ENCODE measurements at regions not wholly inside any gene's neighbourhood (a gene's known extent, or its start where the extent isn't known, plus 50 kb on each side); places are given as distances from the start of the nearest gene placed in this dataset.
A peak's percentile ranks its signal among the peaks of the same experiment; 100 is the strongest.

DNA sequence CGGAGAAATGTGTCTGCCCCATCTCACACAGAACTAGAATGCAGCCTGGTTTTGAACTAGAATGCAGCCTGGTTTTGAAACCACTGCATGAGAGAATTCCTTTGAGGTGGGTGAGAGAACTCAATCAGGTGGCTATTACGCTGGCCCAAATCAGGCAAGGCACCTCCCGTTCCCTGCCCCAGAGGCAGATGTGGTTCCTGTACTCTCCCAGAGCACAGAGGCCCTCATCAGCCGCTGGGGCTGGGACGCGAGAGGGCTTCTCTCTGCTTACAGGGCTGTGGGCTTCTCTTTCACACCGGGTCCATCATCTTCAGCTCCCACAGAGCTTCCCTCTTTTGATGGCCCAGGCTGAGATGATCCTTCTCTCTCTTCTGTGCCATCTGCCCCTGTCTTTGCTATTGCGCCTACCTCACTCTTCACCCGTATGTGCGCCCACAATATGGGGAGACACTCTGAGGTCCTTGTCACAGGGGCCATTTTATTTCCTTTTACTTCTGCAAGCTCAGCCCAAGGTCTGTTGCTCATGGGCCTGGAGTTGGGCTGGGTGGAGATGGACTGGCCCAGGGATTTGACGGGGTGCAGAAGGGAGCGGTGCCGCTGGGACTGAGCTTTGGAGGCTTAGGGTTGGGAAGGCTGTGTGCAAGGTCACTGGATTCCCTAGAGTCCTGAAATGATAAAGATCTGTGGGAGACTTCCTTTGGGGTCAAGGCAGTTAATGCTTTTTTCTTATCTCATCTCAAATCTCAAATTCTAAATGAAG, 84.4 kb upstream of the HS6ST1 start:
- DNase-seq = no peak

- no peak for DNase-seq
Observed at GRCh38 chr2:128403814-128404708, 85.4 kb upstream of the HS6ST1 start.

- no peak for DNase-seq
Observed at GRCh38 chr2:128404709-128405466, 86.2 kb upstream of the HS6ST1 start.

DNA sequence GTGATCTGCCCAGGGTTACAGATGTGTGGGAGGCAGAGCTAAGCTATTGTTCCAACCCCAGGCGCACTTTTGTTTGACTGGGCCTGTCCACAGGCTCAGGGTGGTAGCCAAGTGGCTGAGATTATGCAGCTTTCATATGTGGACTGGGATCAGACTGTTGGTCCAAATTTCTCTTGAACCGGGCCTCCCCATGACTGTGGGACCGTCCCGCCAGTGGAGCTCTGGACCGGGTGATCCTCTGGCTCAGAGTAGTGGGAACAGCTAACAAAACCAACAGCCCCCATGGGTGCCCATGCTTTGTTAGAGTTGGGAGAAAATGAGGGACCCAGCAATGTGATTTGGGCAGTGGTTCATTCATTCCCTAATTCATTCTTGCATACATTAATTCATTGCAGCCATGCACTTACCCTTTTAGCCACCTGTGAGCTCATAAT, 86.8 kb upstream of the HS6ST1 start:
- no peak for DNase-seq

- no peak for DNase-seq
Observed at GRCh38 chr2:128405981-128406613, 87.4 kb upstream of the HS6ST1 start.

- no peak for DNase-seq
Observed at GRCh38 chr2:128406736-128407554, 88.3 kb upstream of the HS6ST1 start.

- peak; percentile 55 for DNase-seq
Observed at GRCh38 chr2:128408349-128409305, 90.0 kb upstream of the HS6ST1 start.

GRCh38 chr2:128409326-128410034, 90.8 kb upstream of the HS6ST1 start:
- DNase-seq = no peak

DNA sequence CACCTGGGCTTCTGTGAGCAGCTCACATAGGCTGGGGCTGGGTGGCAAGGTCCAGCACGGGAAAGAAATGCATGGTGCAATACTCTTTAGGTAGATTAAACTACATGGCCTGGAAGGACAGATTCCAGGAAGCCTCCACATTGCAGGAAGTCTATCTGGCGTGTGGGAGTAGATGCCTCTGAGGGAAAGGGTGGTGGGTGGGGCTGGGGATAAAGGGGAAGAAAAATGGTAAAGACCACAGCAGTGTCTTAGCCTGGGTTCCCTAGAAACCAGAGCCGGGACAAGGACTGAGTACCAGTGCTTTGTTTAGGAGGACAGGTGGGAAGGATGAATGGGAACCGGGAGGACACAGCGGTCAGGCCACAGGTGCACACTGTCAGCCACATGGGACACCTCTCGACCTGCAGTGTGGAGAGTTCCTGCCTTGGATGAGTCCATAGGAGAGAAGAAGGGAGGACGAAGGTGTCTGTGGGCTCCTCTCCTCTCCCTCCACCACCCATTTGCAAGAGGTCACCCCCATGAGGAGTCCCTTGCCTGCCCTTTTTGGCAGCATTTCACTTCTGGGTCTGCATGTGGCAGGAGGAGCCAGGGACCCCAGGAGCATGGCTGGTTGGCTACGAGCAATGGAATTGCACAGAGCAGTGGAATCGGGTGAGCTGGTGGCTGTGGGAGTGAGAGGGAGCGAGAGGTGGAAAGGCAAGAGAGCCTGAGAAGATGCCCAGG, 91.5 kb upstream of the HS6ST1 start:
- DNase-seq = no peak

GRCh38 chr2:128410758-128411215, 92.1 kb upstream of the HS6ST1 start:
- no peak for DNase-seq

GRCh38 chr2:128411431-128411830, 92.8 kb upstream of the HS6ST1 start:
- DNase-seq = no peak

- DNase-seq = no peak
Observed at GRCh38 chr2:128412181-128412871, 93.7 kb upstream of the HS6ST1 start.

GRCh38 chr2:128413014-128413717, 94.5 kb upstream of the HS6ST1 start:
- DNase-seq = no peak

GRCh38 chr2:128413718-128414341, 95.2 kb upstream of the HS6ST1 start:
- DNase-seq = no peak

GRCh38 chr2:128414351-128414750, 95.7 kb upstream of the HS6ST1 start:
- DNase-seq = no peak

- no peak for DNase-seq
Observed at GRCh38 chr2:128414946-128415778, 96.5 kb upstream of the HS6ST1 start.

DNA sequence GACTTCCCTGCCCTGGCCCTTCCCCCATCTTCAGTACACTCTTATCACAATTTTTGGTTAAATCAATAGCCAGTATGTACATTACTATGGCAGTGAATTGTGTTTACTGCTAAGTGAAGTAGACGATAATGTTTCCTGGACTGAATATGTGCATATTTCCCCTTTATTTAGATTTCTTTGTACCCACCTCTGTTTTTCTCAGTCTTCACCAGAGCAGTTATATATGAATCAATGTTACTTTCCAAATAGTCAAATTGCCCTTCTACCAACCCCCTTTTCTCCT, 97.1 kb upstream of the HS6ST1 start:
- DNase-seq = no peak

Measured in HCEC 1CT (cell line).